ENCODE measurements at regions not wholly inside any gene's neighbourhood (a gene's known extent, or its start where the extent isn't known, plus 50 kb on each side); places are given as distances from the start of the nearest gene placed in this dataset.

GRCh38 chr12:74984631-74985030 lies 225.0 kb downstream of the KCNC2 start:
- Mint-ChIP-seq H3K4me1 (no peaks in the 10 kb centered on the region), H3K9me3 (no peaks in the 10 kb centered on the region), H3K27me3 (no peaks in the 10 kb centered on the region), H3K36me3 (no peaks in the 10 kb centered on the region), H3K4me3 (no peak overlapping the region), H3K27ac (no peak overlapping the region)
- DNase-seq (no peak), ATAC-seq (replicated peaks) (peak in 1 of 2 donors; percentile 14)

- Mint-ChIP-seq H3K27ac (no peak overlapping the region), H3K27me3 (no peaks in the 10 kb centered on the region), H3K9me3 (no peaks in the 10 kb centered on the region), H3K4me3 (no peak overlapping the region), H3K36me3 (no peaks in the 10 kb centered on the region), H3K4me1 (no peaks in the 10 kb centered on the region)
- peak in 1 of 2 donors; percentile 12 for ATAC-seq (replicated peaks)
- DNase-seq: no peak
Observed at GRCh38 chr12:74985293-74985985, 224.2 kb downstream of the KCNC2 start.

- H3K36me3 Mint-ChIP-seq: no peaks in the 10 kb centered on the region
- H3K4me1 Mint-ChIP-seq: no peaks in the 10 kb centered on the region
- DNase-seq (no peak), ATAC-seq (replicated peaks) (peak in 1 of 2 donors; percentile 14)
- no peak overlapping the region for H3K27ac Mint-ChIP-seq
- no peaks in the 10 kb centered on the region for H3K27me3 Mint-ChIP-seq
- H3K4me3 Mint-ChIP-seq: no peak overlapping the region
- H3K9me3 Mint-ChIP-seq: no peaks in the 10 kb centered on the region
Observed at GRCh38 chr12:74985986-74986319, 223.7 kb downstream of the KCNC2 start.

- ATAC-seq (replicated peaks) (no peak), DNase-seq (no peak)
- H3K4me3 Mint-ChIP-seq: no peak overlapping the region
- no peaks in the 10 kb centered on the region for H3K4me1 Mint-ChIP-seq
- no peaks in the 10 kb centered on the region for H3K27me3 Mint-ChIP-seq
- no peaks in the 10 kb centered on the region for H3K9me3 Mint-ChIP-seq
- no peak overlapping the region for H3K27ac Mint-ChIP-seq
- no peaks in the 10 kb centered on the region for H3K36me3 Mint-ChIP-seq
Observed at GRCh38 chr12:74988156-74988555, 221.5 kb downstream of the KCNC2 start.
